Amniotic epithelial cell (primary cell): ENCODE measurements at regions not wholly inside any gene's neighbourhood (a gene's known extent, or its start where the extent isn't known, plus 50 kb on each side); places are given as distances from the start of the nearest gene placed in this dataset.

ENCODE experiments used
- DNase-seq: peaks from one replicate; pipeline ENCODE4 v3.0.0-alpha.2; 2010; ENCODE audit warnings: low read depth

DNA sequence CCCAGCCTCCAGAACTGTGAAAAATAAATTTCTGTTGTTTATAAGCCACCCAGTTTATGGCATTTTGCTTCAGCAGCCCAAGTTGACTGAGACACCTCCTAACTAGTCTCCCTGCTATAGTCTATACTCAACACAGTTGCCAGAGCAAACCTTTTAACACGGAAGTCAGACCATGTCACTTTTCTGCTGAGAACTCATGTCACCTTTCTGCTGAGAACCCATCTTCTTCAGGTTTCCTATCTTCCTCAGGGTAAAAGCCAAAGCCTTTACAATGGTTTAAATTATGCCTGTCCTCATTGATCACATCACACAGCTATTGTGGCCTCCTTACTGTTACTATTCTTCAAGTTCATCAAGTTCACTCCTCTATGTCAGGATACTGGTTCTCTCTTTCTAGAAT, 74.3 kb upstream of the SOX6 start:
- no peak for DNase-seq

DNA sequence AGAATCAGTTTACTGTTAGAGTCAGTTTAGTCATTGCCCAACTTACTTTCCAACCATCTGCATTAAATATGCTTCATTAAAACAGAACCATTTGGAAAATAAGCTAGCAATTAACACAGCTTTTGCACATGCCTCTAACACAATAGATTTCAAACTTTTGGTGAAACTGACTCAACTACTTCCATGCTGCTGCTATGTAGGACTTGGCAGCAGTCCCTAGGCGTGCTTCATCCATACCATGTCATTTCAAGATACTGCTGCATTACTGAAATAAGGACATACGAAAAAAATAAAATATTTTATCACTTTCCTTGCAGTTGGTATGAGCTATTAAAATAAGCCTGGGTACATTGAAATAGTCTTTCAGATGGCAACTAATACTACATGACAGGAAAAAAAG, 65.5 kb upstream of the SOX6 start:
- DNase-seq: no peak

DNA sequence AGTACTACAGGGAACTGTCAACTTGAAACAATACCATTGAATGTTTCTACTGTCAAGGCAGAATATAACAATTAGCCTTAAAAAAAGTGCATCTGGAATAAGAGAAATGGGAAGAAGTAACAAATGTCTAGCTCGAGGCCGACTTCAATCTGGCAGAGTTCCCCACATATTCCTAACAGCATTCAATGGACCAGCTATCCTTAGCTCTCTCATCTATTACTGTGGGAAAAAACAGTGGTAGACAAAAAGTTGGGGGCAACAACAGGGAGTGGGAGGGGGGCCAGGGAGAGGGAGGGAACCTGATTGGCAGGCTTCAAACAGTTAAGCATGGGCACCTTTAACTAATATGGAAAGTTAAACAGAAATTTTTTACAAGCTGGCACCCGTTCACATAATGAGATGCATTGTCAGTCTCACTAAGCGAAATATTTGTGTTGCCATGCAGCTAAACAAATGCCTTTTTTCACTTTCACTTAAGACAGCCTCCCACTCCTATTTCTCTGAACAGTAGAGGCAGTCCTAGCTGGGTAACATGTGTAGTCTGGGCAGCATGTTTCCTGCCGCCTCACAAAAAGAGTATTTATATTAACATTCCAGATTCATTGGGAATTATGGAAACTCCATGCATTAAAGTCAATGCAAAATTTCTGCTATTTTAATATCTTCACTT, 62.2 kb upstream of the SOX6 start:
- DNase-seq: no peak

DNA sequence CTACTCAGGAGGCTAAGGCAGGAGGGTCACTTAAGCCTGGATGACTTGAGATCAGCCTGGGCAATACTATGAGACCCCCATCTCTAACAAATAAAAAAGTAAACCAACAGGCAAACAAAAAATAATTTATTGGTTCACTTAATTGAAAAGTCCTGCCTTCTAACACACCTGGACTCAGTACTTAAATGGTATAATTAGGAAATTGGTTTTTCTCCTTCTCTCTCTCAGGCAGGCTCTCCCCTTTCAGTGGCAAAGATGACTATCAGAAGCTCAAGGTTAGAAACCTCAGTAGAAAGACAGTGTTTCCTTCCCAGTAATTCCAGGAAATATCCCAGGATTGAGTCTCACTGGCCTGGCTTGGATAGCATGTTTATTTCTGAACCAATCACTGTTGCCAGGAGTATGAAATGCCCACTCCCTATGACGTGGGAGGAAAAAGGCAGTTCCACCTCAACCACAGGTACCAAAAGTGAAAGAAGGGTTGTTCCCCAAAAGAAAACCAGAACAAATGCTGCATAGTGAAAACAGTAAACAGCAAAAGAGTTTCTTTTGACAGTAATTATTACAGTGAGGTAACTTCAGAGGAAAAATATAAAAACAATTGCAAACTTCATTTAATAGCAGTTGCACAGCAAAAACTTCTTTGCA, 56.3 kb upstream of the SOX6 start:
- DNase-seq: no peak

DNA sequence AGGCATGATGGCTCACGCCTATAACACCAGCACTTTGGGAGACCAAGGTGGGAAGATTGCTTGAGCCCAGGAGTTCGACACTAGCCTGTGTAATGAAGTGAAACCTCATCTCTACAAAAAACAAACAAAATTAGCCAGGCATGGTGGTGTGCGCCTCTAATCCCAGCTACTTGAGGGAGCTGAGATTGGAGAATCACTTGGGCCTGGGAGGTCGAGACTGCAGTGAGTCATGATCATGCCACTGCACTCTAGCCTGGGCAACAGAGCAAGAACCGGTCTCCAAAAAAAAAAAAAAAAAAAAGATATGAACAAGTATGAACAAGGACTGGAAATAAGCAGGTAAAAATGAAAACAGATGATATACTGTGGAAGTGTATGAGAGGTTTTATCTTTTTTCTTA, 54.1 kb upstream of the SOX6 start:
- no peak for DNase-seq

DNA sequence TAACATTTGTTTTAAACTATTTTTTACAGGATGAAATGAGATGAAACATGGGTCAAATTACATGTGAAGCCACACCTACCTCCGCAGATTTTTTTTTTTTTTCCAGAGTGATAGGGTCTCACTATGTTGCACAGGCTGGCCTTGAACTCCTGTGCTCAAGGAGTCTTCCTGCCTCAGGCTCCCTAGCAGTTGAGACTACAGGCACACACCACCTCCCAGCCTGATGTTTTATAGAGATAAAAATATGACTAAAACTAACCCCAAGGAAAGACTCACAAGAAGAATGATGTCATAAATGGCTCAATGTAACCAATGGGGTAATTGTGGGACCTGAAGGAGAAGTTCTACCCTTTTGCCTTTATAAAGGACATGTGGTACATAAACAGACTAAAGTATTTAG, 52.3 kb upstream of the SOX6 start:
- peak; percentile 10 for DNase-seq

DNA sequence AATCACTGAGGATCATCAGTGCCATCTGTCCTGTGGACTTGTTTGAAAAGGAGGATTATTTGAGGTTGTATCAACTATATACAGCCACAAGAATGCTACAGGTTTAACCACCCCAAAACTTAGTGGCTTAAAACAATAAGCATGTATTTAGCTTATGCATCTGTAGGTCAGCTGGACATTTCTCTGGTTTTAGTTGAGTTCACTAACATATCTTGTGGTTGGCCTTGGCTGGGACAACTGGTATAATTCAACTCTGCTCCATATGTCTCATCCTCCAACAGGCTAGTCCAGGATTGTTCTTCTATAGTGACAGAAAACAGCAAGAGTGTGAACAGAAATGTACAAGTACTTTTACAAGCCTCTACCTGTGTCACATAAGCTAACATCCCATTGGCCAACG, 49.9 kb upstream of the SOX6 start:
- DNase-seq: no peak
